Fibroblast of villous mesenchyme (primary cell): ENCODE measurements at regions not wholly inside any gene's neighbourhood (a gene's known extent, or its start where the extent isn't known, plus 50 kb on each side); places are given as distances from the start of the nearest gene placed in this dataset.

Experiments used
- DNase-seq: peaks from one replicate; pipeline ENCODE4 v3.0.0-alpha.2; 2010; ENCODE audit warnings: low read depth
- H3K4me3 ChIP-seq: 2 replicates; pipeline ENCODE4 v1.5.1; 2011; ENCODE audit warnings: low read depth, mild to moderate bottlenecking, low read length
- TF ChIP-seq, protein P1 (sequence below): IDR thresholded peaks from 2 replicates; pipeline ENCODE4 v1.5.1; 2012; ENCODE audit warnings: low read depth, mild to moderate bottlenecking, low read length; ENCODE audit not compliant: insufficient read depth

DNA sequence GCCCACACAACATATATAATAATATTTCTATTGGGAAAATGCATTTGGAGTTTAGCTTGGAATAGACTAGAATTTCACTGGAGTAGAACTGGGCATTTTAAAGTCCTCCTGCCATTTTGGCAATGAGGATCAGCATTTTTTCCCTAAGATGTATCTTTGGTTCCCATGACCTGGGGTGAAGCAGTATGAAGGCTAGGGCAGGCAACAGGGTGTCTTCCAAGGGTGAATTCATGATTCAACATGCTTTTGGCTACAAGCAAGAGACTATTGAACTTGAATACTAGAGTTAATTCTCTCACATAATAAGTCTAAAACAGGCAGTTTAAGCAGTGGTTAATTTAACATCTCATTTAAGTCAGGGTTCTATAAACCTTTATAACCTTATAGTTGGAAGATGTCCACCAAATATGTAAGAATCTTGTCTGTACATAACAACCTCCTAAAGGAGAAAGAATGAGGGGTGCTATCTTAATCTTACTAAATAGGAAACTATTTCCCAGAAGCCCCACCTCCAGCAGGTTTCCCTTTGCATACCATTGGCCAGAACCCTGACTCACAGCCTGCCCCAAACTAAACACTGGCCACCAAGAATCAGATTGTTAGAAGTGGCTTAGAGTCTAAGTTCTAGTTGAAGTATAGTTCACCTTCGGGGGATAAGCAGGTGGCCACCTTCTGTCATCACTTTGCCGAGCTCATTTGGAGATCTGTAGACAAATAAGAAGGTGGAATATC, 96.0 kb upstream of the PRPS1L1 start:
- TF ChIP-seq, protein P1, sequence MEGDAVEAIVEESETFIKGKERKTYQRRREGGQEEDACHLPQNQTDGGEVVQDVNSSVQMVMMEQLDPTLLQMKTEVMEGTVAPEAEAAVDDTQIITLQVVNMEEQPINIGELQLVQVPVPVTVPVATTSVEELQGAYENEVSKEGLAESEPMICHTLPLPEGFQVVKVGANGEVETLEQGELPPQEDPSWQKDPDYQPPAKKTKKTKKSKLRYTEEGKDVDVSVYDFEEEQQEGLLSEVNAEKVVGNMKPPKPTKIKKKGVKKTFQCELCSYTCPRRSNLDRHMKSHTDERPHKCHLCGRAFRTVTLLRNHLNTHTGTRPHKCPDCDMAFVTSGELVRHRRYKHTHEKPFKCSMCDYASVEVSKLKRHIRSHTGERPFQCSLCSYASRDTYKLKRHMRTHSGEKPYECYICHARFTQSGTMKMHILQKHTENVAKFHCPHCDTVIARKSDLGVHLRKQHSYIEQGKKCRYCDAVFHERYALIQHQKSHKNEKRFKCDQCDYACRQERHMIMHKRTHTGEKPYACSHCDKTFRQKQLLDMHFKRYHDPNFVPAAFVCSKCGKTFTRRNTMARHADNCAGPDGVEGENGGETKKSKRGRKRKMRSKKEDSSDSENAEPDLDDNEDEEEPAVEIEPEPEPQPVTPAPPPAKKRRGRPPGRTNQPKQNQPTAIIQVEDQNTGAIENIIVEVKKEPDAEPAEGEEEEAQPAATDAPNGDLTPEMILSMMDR = no peak
- no peak for DNase-seq
- H3K4me3 ChIP-seq = no peak overlapping the region

DNA sequence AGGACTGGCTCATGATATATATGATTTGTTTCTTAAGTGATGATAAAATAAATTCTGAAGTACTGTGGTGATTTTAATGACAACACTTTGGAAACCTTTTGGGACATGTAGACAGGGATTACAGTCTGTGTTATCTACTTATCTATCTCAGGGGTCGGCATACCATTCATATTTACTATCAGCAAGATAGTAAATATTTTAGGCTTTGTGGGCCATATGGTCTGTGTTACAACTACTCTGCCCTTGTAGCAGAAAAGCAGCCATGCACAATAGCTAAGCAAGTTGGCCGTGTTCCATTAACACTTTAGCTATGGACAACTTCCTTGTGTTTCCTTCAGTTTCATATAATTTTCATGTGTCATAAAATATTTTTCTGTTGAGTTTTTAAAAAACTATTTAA, 97.8 kb upstream of the PRPS1L1 start:
- peak; percentile 13 for DNase-seq
- TF ChIP-seq, protein P1 = no peak
- no peak overlapping the region for H3K4me3 ChIP-seq

DNA sequence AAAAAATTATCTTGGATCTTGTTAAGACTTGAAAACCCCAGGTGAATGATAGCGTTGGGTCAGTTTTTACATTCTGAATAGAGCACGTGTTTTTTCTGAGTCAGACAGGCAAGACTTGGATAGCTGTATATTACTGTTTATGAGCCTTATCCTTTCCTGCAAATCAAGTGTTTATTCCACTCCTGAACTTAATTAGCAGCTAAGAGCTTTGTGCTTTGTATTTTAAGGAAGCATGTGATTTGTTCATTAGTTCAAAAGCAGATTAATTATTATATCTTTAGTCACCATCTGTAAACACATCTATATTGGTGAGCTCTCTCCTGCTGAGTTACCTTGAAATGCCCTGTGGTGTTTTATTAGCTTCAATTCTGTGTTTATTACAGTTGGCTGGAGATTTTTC, 98.6 kb upstream of the PRPS1L1 start:
- no peak for DNase-seq
- TF ChIP-seq, protein P1 = no peak
- H3K4me3 ChIP-seq = no peak overlapping the region

DNA sequence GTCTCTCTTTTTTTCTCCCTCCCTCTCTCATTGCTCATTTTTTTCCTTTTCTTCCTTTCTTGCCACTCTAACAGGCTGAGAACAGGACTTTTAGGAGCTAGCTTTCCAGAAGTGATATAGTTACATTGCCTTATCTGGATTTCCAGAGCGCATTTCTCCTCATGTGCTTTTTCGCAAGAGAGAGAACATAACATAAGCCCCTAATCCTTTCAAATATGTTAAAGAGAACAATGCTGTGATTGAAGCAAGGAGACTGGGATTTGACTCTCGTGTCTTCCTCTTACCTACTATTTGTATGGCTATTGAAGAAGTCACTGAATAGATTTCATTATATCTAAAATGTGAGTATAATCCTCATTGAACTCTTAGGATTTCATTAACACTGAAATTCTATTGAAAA, 101.2 kb upstream of the PRPS1L1 start:
- TF ChIP-seq, protein P1 = no peak
- H3K4me3 ChIP-seq = no peak overlapping the region

DNA sequence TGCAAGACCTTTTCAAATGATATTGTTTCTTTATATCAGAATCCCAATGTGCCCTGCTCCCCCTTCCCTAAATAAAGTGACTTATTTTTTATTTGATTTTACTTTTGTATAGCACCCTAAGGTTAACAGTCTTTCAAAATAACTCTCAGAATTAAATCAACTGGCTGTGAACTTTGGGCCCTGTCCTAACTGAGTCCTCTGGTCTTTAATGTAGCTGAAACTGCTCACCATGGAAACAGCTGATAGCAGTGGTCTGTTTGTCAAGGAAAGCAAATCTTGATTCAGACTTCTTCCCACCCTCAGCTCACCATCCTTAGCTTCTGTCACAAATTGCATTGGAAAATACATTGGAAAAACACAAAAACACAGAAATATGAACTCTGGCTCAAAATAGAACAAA, 105.2 kb upstream of the PRPS1L1 start:
- no peak for DNase-seq
- no peak overlapping the region for H3K4me3 ChIP-seq
- TF ChIP-seq, protein P1 = no peak

More for the DNA sequence above, 101.2 kb upstream of the PRPS1L1 start:
- DNase-seq = no peak

DNA sequence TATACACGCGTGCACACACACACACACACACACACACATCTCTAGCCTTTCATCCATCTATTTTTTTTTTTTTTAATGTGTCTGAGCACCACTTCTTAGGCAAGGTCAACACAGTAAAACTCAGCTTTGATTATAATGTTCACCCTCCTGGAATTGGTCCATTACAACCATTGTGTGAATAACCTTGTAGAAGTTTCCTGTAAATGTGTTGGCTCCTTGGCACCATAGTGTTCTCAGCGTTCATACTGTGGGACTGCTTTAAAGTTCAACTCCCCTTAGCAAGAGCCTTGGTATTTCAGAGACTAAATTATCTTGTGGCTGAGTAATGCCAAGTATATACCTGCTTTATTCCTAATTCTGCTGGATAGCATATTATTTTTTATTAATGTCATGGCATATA, 106.3 kb upstream of the PRPS1L1 start:
- DNase-seq = no peak
- H3K4me3 ChIP-seq = no peak overlapping the region
- TF ChIP-seq, protein P1 = no peak

DNA sequence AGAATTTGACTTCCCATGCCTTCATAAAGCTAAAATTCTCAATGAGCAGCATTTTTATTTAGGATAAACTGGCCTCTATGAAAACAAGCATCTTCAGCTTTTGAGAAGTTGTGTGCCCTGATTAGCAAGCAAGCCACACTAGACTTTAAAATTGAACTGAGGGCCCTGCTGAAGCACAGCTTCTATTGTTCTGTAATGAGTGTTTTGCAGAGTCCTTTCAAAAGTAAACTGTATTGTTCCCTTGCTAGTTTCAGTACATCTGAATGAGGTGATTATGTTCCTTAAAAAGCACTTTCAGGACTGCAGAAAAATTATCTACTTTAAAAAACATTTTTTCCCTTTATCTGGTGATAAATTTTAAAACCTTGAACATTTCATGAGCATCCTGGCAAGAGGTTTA, 113.3 kb upstream of the PRPS1L1 start:
- no peak overlapping the region for H3K4me3 ChIP-seq
- no peak for DNase-seq
- TF ChIP-seq, protein P1 = no peak
